ENCODE measurements at regions not wholly inside any gene's neighbourhood (a gene's known extent, or its start where the extent isn't known, plus 50 kb on each side); places are given as distances from the start of the nearest gene placed in this dataset.

DNA sequence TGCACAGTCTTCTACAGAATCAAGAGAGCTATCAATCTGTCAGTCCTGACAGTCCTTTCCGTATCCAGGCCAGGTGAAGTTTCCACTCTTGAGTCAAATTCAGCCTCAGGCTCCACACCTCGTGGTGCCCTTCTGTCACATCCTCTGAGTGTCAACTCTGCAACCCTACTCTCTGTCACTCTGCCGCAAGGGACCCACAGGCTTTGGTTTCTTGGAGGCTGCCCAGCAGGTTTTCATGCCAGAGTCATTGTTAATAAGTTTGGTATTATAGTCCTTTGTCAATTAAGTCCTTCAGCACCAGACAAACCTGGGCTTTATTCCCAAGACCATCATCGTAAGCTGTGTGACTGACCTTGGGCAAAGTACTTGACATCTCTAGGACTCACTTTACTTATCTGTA is 83.4 kb upstream of the KLHL13 start (continued):
- TF ChIP-seq ERF (CRISPR knock-in tag; IDR thresholded peaks at IDR 0.05): no peak
- TF ChIP-seq, protein P1, sequence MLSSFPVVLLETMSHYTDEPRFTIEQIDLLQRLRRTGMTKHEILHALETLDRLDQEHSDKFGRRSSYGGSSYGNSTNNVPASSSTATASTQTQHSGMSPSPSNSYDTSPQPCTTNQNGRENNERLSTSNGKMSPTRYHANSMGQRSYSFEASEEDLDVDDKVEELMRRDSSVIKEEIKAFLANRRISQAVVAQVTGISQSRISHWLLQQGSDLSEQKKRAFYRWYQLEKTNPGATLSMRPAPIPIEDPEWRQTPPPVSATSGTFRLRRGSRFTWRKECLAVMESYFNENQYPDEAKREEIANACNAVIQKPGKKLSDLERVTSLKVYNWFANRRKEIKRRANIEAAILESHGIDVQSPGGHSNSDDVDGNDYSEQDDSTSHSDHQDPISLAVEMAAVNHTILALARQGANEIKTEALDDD (IDR thresholded peaks at IDR 0.05): no peak

DNA sequence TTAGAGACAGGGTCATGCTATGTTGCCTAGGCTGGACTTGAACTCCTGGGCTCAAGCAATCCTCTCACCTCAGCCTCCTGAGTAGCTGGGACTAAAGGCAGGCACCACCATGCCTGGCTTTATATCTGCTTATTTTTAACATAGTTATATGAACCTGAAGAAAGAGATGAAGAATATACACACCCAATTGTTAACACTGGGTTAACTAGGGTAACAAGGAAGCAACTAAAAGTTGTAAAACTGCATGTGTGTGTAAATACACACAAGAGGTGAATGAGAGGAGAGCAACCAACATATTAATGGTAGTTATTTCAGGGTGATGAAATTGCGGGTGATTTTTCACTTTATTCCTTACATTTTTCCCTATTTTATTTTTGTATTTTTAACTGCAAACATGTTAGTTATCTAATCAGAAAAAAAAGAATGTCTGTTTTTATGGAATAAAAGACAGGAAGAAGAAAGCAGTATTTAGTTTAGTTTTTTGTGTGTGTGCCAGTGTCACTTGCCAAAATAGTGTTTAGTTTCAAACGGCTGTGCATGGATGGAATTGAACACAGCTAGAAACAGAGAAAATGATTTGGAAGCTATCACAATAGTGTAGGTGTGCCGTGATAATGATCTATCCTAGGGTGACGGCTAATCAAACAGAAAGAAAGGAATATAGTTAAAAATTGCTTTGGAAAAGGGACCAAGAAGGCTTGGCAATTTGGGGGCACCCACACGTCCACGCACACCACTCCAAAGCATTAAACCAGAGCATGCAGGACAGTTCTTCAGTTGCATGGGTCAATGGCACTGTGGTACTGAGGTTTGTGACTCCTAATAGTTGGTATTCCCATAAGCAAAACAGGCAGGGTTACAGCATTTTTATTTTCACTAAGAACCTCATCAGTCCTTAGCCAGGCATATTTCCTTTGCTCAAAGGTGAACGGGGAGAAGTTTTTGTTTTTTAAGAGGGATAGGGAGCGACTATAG is 89.1 kb upstream of the KLHL13 start:
- H3K4me2 ChIP-seq (ENCODE audit: insufficient read depth, low read length): no peak overlapping the region
- H4K20me1 ChIP-seq (replicated peaks; ENCODE audit: control insufficient read depth, insufficient read depth, low read length): no peaks in the 10 kb centered on the region
- DNase-seq (ENCODE audit: extremely low read depth in 1 of 4, low spot score in 3 of 4): no peak
- BruUV-seq (replicated peaks): no TSS peak
- ChIA-PET POLR2A (no interaction called here), CTCF (ENCODE audit: low intra/inter-chr PET ratio) (no interaction called here)
- no peaks in the 10 kb centered on the region for H3K36me3 ChIP-seq (ENCODE audit: control insufficient read depth, insufficient read depth, low read length)
- no peaks in the 10 kb centered on the region for H3K27me3 ChIP-seq (ENCODE audit: control insufficient read depth in 2 of 2, insufficient read depth in 2 of 2, low read length in 2 of 2)
- H3K9me3 ChIP-seq (replicated peaks; ENCODE audit: control insufficient read depth, insufficient read depth, low read depth, low read length): no peaks in the 10 kb centered on the region
- intact Hi-C loops (cut with micrococcal nuclease): no loop called here
- no peak overlapping the region for H3K4me3 ChIP-seq
- no peak for ATAC-seq
- FAIRE-seq: no peak
- no peak overlapping the region for H3K9ac ChIP-seq (ENCODE audit: insufficient read depth in 1 of 2, low read depth in 2 of 2, low read length in 2 of 2)
- TF ChIP-seq PPARD (CRISPR knock-in tag; IDR thresholded peaks at IDR 0.05) (no peak), FOXK1 (CRISPR knock-in tag; IDR thresholded peaks at IDR 0.05; ENCODE audit: borderline replicate concordance) (no peak), NR2C1 (IDR thresholded peaks at IDR 0.05) (no peak), NR2C1 (tag; IDR thresholded peaks at IDR 0.05) (no peak), ETS2 (tag; IDR thresholded peaks at IDR 0.05; ENCODE audit: borderline replicate concordance, poor library complexity, severe bottlenecking) (no peak), CXXC5 (CRISPR knock-in tag; IDR thresholded peaks at IDR 0.05) (no peak), MYNN (IDR thresholded peaks at IDR 0.05) (no peak), MYNN (CRISPR knock-in tag; IDR thresholded peaks at IDR 0.05) (no peak), ZZZ3 (IDR thresholded peaks at IDR 0.05) (no peak)
- TF ChIP-seq, protein P2, sequence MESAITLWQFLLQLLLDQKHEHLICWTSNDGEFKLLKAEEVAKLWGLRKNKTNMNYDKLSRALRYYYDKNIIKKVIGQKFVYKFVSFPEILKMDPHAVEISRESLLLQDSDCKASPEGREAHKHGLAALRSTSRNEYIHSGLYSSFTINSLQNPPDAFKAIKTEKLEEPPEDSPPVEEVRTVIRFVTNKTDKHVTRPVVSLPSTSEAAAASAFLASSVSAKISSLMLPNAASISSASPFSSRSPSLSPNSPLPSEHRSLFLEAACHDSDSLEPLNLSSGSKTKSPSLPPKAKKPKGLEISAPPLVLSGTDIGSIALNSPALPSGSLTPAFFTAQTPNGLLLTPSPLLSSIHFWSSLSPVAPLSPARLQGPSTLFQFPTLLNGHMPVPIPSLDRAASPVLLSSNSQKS (CRISPR knock-in tag; IDR thresholded peaks at IDR 0.05): no peak
- in situ Hi-C loops (cut with MboI): no loop called here
- H3K79me2 ChIP-seq (ENCODE audit: control insufficient read depth, insufficient read depth, low read length): no peaks in the 10 kb centered on the region
- 5% methylated on average over 8 of the region's 8 CpGs for WGBS (ENCODE audit: insufficient coverage, low coverage, missing lambda C conversion rate)
- H3K9me1 ChIP-seq (ENCODE audit: control insufficient read depth, insufficient read depth, low read length): no peaks in the 10 kb centered on the region
- H3K4me1 ChIP-seq (replicated peaks in 1 of 2; ENCODE audit: control insufficient read depth in 2 of 2, insufficient read depth in 2 of 2, low read length in 2 of 2): no peaks in the 10 kb centered on the region
- no peak overlapping the region for H3K27ac ChIP-seq (ENCODE audit: extremely low read depth, low read depth, low read length)
- no peak overlapping the region for H2AFZ ChIP-seq (ENCODE audit: low read depth, low read length)
